GM12878 (cell line): ENCODE measurements at regions not wholly inside any gene's neighbourhood (a gene's known extent, or its start where the extent isn't known, plus 50 kb on each side); places are given as distances from the start of the nearest gene placed in this dataset.

Experiments
- CTCF ChIP-seq, 3 experiments: IDR thresholded peaks in 2 of 3; conservative IDR thresholded peaks in 1 of 3; 2 replicates each; pipeline ENCODE4 v1.5.1; 2011; ENCODE audit warnings: low read depth in 3 of 3, low read length in 3 of 3, mild to moderate bottlenecking in 3 of 3, control low read depth in 2 of 3, moderate library complexity in 2 of 3, inconsistent platforms in 1 of 3, mixed read lengths in 1 of 3; ENCODE audit not compliant: control insufficient read depth in 2 of 3, insufficient read depth in 1 of 3; ENCODE audit errors: extremely low read depth in 1 of 3
- CUX1 ChIP-seq: IDR thresholded peaks from 2 replicates; pipeline ENCODE4 v1.6.1; 2012; ENCODE audit warnings: improper control_type of control experiment, low read depth, low read length; ENCODE audit not compliant: insufficient replicate concordance
- HDAC6 ChIP-seq: fragments of 200-600 bp; sonication (generic); IDR thresholded peaks from one replicate; pipeline ENCODE4 v1.8.0; 2017; ENCODE audit warnings: antibody characterized with exemption; ENCODE audit not compliant: unreplicated experiment
- JUNB ChIP-seq: IDR thresholded peaks from 2 replicates; pipeline ENCODE4 v1.6.1; 2016; ENCODE audit warnings: antibody characterized with exemption, mild to moderate bottlenecking
- MEF2A ChIP-seq: IDR thresholded peaks from 2 replicates; pipeline ENCODE4 v1.6.1; 2011; ENCODE audit warnings: low read depth, mild to moderate bottlenecking, low read length, moderate library complexity; ENCODE audit not compliant: insufficient read depth
- POLR2A ChIP-seq: IDR thresholded peaks from 2 replicates; pipeline ENCODE4 v1.6.1; 2011; ENCODE audit warnings: low read depth, mild to moderate bottlenecking, low read length
- POLR2AphosphoS5 ChIP-seq: IDR thresholded peaks from 2 replicates; pipeline ENCODE4 v1.6.1; 2011; ENCODE audit warnings: mild to moderate bottlenecking, low read length, inconsistent platforms
- SKIL ChIP-seq: fragments of 450-650 bp; IDR thresholded peaks from 2 replicates; pipeline ENCODE4 v1.6.1; 2017; ENCODE audit warnings: mild to moderate bottlenecking, low read depth, inconsistent platforms; ENCODE audit not compliant: poor library complexity, severe bottlenecking
- SMAD1 ChIP-seq: fragments of 450-650 bp; IDR thresholded peaks from 2 replicates; pipeline ENCODE4 v1.6.1; 2018; ENCODE audit warnings: mild to moderate bottlenecking, low read depth; ENCODE audit not compliant: partially characterized antibody
- USF2 ChIP-seq: IDR thresholded peaks from 2 replicates; pipeline ENCODE4 v1.6.1; 2011; ENCODE audit warnings: low read depth, low read length, improper control_type of control experiment, borderline replicate concordance
- YY1 ChIP-seq: IDR thresholded peaks from 2 replicates; pipeline ENCODE4 v1.6.1; 2011; ENCODE audit warnings: low read depth, mild to moderate bottlenecking, low read length
- ZNF217 ChIP-seq: fragments of 450-650 bp; IDR thresholded peaks from 2 replicates; pipeline ENCODE4 v1.6.1; 2017; ENCODE audit warnings: antibody characterized with exemption, mild to moderate bottlenecking

GRCh38 chr3:154976072-154976983, 103.8 kb upstream of the MME start:
- TF ChIP-seq POLR2AphosphoS5 (no peak), SKIL (no peak), SMAD1 (no peak), CTCF (IDR thresholded peaks at IDR 0.05 in 2 of 3, conservative IDR thresholded peaks at IDR 0.05 in 1 of 3; ENCODE audit: control insufficient read depth in 2 of 3, extremely low read depth in 1 of 3, insufficient read depth in 1 of 3, low read depth in 3 of 3, low read length in 3 of 3) (no peak), USF2 (no peak), JUNB (no peak), POLR2A (no peak), YY1 (no peak), HDAC6 (no peak), ZNF217 (no peak), CUX1 (no peak), MEF2A (no peak)
